ENCODE measurements at regions not wholly inside any gene's neighbourhood (a gene's known extent, or its start where the extent isn't known, plus 50 kb on each side); places are given as distances from the start of the nearest gene placed in this dataset.

- WGBS: 40% methylated on average over 3 of the region's 3 CpGs
- DNase-seq (ENCODE audit: low spot score in 2 of 2): no peak
Measured at GRCh38 chr3:182233957-182234356, 522.2 kb downstream of the SOX2 start.

GRCh38 chr3:182234881-182235280 lies 523.2 kb downstream of the SOX2 start:
- no peak for DNase-seq (ENCODE audit: low spot score in 2 of 2)
- Histone ChIP-seq H3K9me3 (no peaks in the 10 kb centered on the region), H3K36me3 (no peaks in the 10 kb centered on the region), H3K27me3 (no peaks in the 10 kb centered on the region), H3K27ac (no peak overlapping the region), H3K4me1 (no peaks in the 10 kb centered on the region), H3K4me3 (no peak overlapping the region)
- 65% methylated on average over 2 of the region's 2 CpGs for WGBS
- no peak for TF ChIP-seq CTCF (IDR thresholded peaks at IDR 0.05)
- TF ChIP-seq POLR2A (IDR thresholded peaks at IDR 0.05): no peak
- no peak for TF ChIP-seq POLR2AphosphoS5 (IDR thresholded peaks at IDR 0.05)

More at GRCh38 chr3:182233957-182234356, 522.2 kb downstream of the SOX2 start:
- H3K9me3 ChIP-seq: no peaks in the 10 kb centered on the region
- no peaks in the 10 kb centered on the region for H3K36me3 ChIP-seq
- TF ChIP-seq EP300 (IDR thresholded peaks at IDR 0.05): no peak
- no peaks in the 10 kb centered on the region for H3K4me1 ChIP-seq
- no peaks in the 10 kb centered on the region for H3K27me3 ChIP-seq
- H3K27ac ChIP-seq: no peak overlapping the region
- no peak overlapping the region for H3K4me3 ChIP-seq

- WGBS: 65% methylated on average over 2 of the region's 2 CpGs
- Histone ChIP-seq H3K36me3 (no peaks in the 10 kb centered on the region), H3K4me1 (no peaks in the 10 kb centered on the region), H3K4me3 (no peak overlapping the region), H3K9me3 (no peaks in the 10 kb centered on the region), H3K27me3 (no peaks in the 10 kb centered on the region), H3K27ac (no peak overlapping the region)
- TF ChIP-seq POLR2AphosphoS5 (IDR thresholded peaks at IDR 0.05) (no peak), POLR2A (IDR thresholded peaks at IDR 0.05) (no peak), EP300 (IDR thresholded peaks at IDR 0.05) (no peak), CTCF (IDR thresholded peaks at IDR 0.05) (no peak)
- DNase-seq (ENCODE audit: low spot score in 2 of 2): no peak
Measured at GRCh38 chr3:182235504-182235903, 523.8 kb downstream of the SOX2 start.

- H3K4me3 ChIP-seq: no peak overlapping the region
- WGBS: 76% methylated on average over 8 of the region's 8 CpGs
- TF ChIP-seq CTCF (IDR thresholded peaks at IDR 0.05): no peak
- TF ChIP-seq EP300 (IDR thresholded peaks at IDR 0.05): no peak
- no peak for TF ChIP-seq POLR2AphosphoS5 (IDR thresholded peaks at IDR 0.05)
- no peak for TF ChIP-seq POLR2A (IDR thresholded peaks at IDR 0.05)
Measured at GRCh38 chr3:182238126-182238525, 526.4 kb downstream of the SOX2 start.

GRCh38 chr3:182239316-182239715 lies 527.6 kb downstream of the SOX2 start:
- TF ChIP-seq POLR2A (IDR thresholded peaks at IDR 0.05): no peak
- no peak for TF ChIP-seq EP300 (IDR thresholded peaks at IDR 0.05)
- no peak for TF ChIP-seq CTCF (IDR thresholded peaks at IDR 0.05)
- 90% methylated on average over 2 of the region's 2 CpGs for WGBS
- Histone ChIP-seq H3K9me3 (no peaks in the 10 kb centered on the region), H3K27me3 (no peaks in the 10 kb centered on the region), H3K36me3 (no peaks in the 10 kb centered on the region), H3K27ac (no peak overlapping the region), H3K4me3 (no peak overlapping the region), H3K4me1 (no peaks in the 10 kb centered on the region)
- DNase-seq (ENCODE audit: low spot score in 2 of 2): no peak

More at GRCh38 chr3:182238126-182238525, 526.4 kb downstream of the SOX2 start:
- no peak overlapping the region for H3K27ac ChIP-seq
- no peaks in the 10 kb centered on the region for H3K4me1 ChIP-seq
- no peaks in the 10 kb centered on the region for H3K27me3 ChIP-seq
- DNase-seq (ENCODE audit: low spot score in 2 of 2): no peak
- no peaks in the 10 kb centered on the region for H3K9me3 ChIP-seq
- no peaks in the 10 kb centered on the region for H3K36me3 ChIP-seq

- Histone ChIP-seq H3K27me3 (no peaks in the 10 kb centered on the region), H3K4me1 (no peaks in the 10 kb centered on the region), H3K27ac (no peak overlapping the region), H3K9me3 (no peaks in the 10 kb centered on the region), H3K4me3 (no peak overlapping the region), H3K36me3 (no peaks in the 10 kb centered on the region)
- DNase-seq (ENCODE audit: low spot score in 2 of 2): no peak
- no peak for TF ChIP-seq POLR2A (IDR thresholded peaks at IDR 0.05)
- TF ChIP-seq CTCF (IDR thresholded peaks at IDR 0.05): no peak
- no peak for TF ChIP-seq POLR2AphosphoS5 (IDR thresholded peaks at IDR 0.05)
- no peak for TF ChIP-seq EP300 (IDR thresholded peaks at IDR 0.05)
- WGBS: 73% methylated on average over 2 of the region's 2 CpGs
Measured at GRCh38 chr3:182240474-182240873, 528.7 kb downstream of the SOX2 start.

Data from suprapubic skin (tissue), 4 donors.